ENCODE measurements at regions not wholly inside any gene's neighbourhood (a gene's known extent, or its start where the extent isn't known, plus 50 kb on each side); places are given as distances from the start of the nearest gene placed in this dataset.
A peak's percentile ranks its signal among the peaks of the same experiment; 100 is the strongest.
"Not testable (repeated sequence)": the region's sequence is repeated elsewhere in the genome, so short reads cannot be mapped to it uniquely, and the experiment has no call there.

GRCh38 chr10:6718550-6718949 lies 138.5 kb upstream of the PRKCQ start:
- DNase-seq, result no peak

- no peak for DNase-seq
Measured at GRCh38 chr10:6716516-6716915, 136.4 kb upstream of the PRKCQ start.

- no peak for DNase-seq
Measured at GRCh38 chr10:6713716-6714115, 133.6 kb upstream of the PRKCQ start.

- DNase-seq, result no peak
Measured at GRCh38 chr10:6713120-6713519, 133.0 kb upstream of the PRKCQ start.

- no peak for DNase-seq
Measured at GRCh38 chr10:6711881-6712280, 131.8 kb upstream of the PRKCQ start.

GRCh38 chr10:6711408-6711841 lies 131.3 kb upstream of the PRKCQ start:
- no peak for DNase-seq

GRCh38 chr10:6707352-6707751 lies 127.3 kb upstream of the PRKCQ start:
- DNase-seq, result no peak

- DNase-seq, result no peak
Measured at GRCh38 chr10:6706725-6707124, 126.6 kb upstream of the PRKCQ start.

- no peak for DNase-seq
Measured at GRCh38 chr10:6704896-6705295, 124.8 kb upstream of the PRKCQ start.

- not testable (repeated sequence) for DNase-seq
Measured at GRCh38 chr10:6702833-6703232, 122.8 kb upstream of the PRKCQ start.

- no peak for DNase-seq
Measured at GRCh38 chr10:6702030-6702429, 122.0 kb upstream of the PRKCQ start.

- no peak for DNase-seq
Measured at GRCh38 chr10:6701289-6701688, 121.2 kb upstream of the PRKCQ start.

- no peak for DNase-seq
Measured at GRCh38 chr10:6700066-6700465, 120.0 kb upstream of the PRKCQ start.

- no peak for DNase-seq
Measured at GRCh38 chr10:6699336-6699735, 119.3 kb upstream of the PRKCQ start.

- no peak for DNase-seq
Measured at GRCh38 chr10:6695519-6695918, 115.4 kb upstream of the PRKCQ start.

- no peak for DNase-seq
Measured at GRCh38 chr10:6694447-6695140, 114.5 kb upstream of the PRKCQ start.

GRCh38 chr10:6692856-6693255 lies 112.8 kb upstream of the PRKCQ start:
- DNase-seq, result no peak

GRCh38 chr10:6692103-6692502 lies 112.0 kb upstream of the PRKCQ start:
- DNase-seq, result no peak

- DNase-seq, result no peak
Measured at GRCh38 chr10:6689036-6689435, 109.0 kb upstream of the PRKCQ start.

- DNase-seq, result no peak
Measured at GRCh38 chr10:6680735-6681134, 100.7 kb upstream of the PRKCQ start.

GRCh38 chr10:6678956-6679355 lies 98.9 kb upstream of the PRKCQ start:
- no peak for DNase-seq

GRCh38 chr10:6678211-6678803 lies 98.2 kb upstream of the PRKCQ start:
- DNase-seq, result peak; percentile 67

GRCh38 chr10:6677129-6677528 lies 97.1 kb upstream of the PRKCQ start:
- not testable (repeated sequence) for DNase-seq

GRCh38 chr10:6674291-6674690 lies 94.2 kb upstream of the PRKCQ start:
- no peak for DNase-seq

GRCh38 chr10:6671976-6672375 lies 91.9 kb upstream of the PRKCQ start:
- DNase-seq, result no peak

All from activated naive CD4-positive, alpha-beta T cell treated with Interleukin-2 at 50 U/mL for 16 hours (primary cell).